Activated T-cell treated with anti-CD3 and anti-CD28 coated beads for 1 hour (primary cell): ENCODE measurements at regions not wholly inside any gene's neighbourhood (a gene's known extent, or its start where the extent isn't known, plus 50 kb on each side); places are given as distances from the start of the nearest gene placed in this dataset.

Source experiments
- DNase-seq: peaks from one replicate; pipeline ENCODE4 v3.0.0-alpha.2; 2020; ENCODE audit warnings: low read depth

DNA sequence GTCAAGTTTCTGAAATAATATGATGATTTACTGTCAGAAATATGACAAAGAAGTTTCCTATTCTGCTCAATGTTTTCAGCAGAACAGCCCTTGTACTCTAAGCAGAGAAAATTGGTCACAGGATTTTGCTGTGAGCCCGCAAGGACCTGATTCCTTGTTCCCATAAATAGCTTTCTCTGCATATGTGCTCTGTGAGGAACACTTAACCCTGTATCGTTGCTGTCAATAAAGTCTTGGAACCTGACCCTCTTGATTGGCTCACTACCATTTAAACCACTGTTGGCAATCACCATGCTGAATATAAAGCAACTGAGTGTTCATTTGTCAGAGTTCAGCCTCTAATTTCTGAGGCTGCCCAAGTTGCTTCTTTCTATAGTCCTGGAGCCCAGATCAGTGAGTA, 158.2 kb upstream of the NOCT start:
- no peak for DNase-seq

- DNase-seq, result no peak
These were observed 162.9 kb upstream of the NOCT start for GRCh38 chr4:138852681-138853080.

DNA sequence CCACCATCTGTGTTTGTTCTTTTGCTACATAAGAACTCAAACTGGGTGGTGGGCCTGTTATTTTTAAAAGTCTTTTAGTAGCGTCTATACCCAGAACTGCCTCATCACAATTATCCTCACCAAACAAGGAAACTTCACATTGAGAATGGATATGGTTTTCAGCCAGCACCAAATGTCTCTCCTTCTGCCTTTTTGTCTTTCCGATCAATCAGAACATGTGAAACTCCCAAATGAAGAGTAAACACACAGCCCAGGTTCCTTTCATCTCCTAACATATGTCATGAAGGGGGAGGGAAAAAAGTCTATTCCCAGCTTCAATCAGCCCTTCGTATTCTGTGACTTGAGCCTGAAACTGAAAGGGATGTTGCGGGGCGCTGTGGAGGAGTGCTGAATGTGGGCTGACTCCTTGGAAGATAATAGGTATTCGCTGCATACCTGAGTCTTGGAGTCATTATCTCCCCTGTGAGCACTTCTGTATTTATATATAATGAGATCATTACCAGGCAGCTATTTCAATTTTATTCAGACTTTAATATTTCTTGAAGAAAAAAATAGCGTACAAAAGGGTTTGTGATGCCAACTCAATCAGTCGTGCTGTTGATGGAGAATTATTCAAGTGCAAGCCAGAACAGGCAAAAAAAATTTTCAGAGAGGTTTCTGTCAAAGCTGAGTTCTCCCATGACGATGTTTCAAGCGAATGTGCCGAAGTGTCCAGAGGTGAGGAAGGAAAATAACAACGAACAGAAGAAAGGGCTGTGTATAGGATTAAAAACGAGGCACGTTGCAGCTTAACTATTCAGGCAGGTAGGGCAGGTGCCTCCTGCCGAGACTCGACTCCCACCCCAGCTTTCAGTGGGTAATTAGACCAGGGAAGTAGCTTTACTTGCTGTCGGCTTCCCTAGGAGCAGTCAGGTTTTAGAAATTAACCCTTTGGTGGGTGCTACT, 163.9 kb upstream of the NOCT start:
- DNase-seq, result no peak

DNA sequence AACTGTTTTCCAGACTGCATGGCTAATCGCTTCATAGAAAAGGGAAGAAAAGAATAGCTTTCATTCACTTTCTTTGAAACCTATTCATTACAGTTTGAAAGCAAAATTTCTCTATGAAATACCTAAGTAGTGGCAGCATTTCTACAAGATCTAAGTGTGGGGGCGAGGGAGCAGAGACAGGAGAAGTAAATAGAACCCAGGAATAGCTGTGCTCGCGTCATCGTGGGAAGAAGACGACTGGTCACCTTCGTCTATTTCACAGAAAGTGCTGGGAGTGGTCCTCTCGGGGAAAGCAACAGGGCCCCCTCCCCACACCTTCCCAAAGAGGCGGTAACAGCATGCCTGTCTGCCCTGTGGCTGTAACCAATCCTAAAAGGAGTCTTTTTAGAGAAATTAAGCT, 169.9 kb upstream of the NOCT start:
- no peak for DNase-seq

- DNase-seq, result no peak
These were observed 170.5 kb upstream of the NOCT start for GRCh38 chr4:138845054-138845453.

DNA sequence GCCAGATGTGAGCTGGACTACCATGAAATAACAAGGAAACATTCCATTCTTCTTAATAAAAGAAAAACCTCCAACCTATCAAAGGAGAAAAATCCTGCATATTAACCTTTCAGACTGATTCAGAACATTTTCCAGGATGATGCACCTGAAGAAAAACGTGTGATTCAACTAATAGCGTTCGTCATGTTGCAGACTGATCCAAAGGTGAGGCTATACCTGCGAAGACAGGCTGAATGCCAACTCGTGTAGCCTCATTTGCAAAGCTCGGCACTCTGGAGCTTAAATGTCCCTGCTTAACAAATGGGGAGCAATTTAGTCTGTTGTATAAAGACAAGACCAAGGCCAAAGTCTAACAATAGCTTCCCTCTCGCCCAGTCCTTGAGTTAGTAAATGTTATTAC, 172.0 kb upstream of the NOCT start:
- no peak for DNase-seq

DNA sequence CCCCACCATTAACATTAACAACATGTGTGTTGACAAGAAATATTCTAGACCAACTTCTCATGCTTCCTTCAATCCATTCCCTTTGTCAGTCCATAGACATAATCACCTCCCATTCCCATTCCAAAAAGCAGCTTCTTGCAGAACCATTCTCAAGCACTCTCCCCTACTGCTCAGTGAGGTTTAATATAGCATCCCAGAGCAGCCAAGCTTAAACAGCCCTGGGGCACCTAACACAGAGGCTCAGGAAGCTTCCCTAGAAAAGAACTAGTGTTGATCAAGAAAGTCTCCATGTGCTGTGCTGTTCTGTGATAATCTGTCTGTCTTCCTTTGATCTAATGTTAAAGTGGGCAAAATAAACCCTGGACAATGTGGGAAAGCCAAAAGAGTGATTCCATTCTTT, 174.2 kb upstream of the NOCT start:
- DNase-seq, result no peak

DNA sequence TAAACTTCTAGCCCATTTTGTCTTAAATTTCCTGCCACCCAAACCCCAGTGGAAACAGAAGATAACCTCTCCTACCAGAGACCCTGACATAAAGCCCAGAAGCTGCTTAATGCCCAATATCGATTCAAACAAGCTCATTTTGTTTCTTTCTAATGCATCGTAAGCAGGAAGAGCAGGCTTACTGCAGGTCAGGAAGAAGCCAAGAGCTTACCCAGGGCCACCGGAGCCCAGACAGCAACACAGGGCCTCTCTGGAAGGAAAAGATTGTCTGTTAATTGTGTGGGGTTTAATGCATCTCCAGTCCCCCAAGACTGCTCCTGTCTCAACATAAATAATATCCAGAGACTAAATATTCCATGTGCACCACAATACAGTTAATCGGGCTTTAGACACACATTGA, 177.3 kb upstream of the NOCT start:
- DNase-seq, result no peak

DNA sequence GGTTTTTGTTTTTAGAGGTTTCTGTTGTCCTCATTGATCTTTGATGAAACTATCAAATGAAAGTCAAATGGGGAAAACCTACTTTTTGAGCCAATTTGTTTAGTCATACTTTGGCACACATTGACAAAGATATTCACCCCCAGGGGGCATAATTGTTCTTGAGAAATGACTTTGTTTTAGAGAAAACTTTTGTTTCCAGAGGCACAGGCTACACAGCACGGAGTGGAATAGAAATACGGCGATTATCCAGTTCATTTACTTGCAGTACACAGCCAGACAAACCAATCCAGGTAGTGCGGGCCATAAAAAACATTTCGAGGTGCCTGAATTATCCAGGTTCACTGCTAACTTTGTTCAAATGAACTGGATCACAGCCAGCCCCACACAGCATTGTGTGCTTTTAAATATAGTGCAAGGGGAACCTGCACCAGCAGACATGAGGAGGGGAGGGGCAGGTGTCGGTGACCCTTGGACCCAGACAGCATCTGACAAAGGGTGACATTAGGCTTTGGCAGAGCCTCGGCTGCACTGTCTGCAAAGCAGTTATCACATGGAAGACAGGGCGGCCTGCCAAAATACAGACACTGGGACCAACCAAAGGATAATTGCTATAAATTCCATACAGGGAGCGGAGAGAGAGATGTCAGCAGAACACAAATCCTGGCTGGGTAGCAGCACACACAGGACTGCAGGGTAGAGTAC, 179.6 kb upstream of the NOCT start:
- no peak for DNase-seq

DNA sequence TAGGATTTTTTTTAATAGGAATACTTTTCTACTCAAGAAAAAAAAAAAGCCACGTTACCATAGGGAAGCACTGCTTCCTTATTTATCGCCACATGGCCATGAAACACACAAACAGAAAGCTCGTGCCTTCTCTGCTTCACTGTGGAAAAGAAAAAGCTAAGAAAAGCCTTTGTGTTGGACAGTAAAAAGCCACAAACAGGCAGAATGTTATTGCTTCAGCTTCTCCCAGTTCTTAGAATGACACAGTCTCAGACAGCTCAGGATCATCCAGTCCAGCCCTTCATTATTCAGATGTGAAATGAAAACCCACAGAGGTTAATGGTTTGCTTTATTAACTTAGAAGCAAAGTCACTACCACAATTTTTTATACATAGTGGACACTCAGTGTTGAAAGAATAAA, 181.6 kb upstream of the NOCT start:
- no peak for DNase-seq

GRCh38 chr4:138832563-138832962, 183.0 kb upstream of the NOCT start:
- no peak for DNase-seq

GRCh38 chr4:138831948-138832347, 183.6 kb upstream of the NOCT start:
- no peak for DNase-seq

GRCh38 chr4:138828926-138829325, 186.7 kb upstream of the NOCT start:
- DNase-seq, result no peak

GRCh38 chr4:138826754-138827153, 188.8 kb upstream of the NOCT start:
- no peak for DNase-seq

- no peak for DNase-seq
These were observed 189.3 kb upstream of the NOCT start for GRCh38 chr4:138826322-138826721.

DNA sequence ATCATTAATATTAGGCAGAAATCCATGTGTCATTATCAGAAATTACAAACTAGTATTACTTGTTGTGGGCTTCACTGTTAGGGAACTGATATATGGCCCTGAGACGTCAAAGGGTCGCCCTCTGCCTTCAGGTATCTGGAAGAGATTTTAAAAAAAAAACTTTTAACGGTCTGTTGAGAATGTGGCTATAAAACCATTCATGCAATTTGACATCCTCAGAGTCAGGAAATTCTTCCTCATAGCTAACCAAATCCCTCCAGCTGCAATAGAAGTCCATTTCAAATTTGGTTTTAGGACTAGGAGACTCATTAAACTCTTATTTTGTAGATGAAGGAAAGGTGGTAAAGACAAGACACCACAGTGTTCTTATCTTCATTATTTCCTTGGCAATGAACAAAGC, 194.2 kb upstream of the NOCT start:
- DNase-seq, result no peak

GRCh38 chr4:138816875-138817274, 198.7 kb upstream of the NOCT start:
- no peak for DNase-seq

DNA sequence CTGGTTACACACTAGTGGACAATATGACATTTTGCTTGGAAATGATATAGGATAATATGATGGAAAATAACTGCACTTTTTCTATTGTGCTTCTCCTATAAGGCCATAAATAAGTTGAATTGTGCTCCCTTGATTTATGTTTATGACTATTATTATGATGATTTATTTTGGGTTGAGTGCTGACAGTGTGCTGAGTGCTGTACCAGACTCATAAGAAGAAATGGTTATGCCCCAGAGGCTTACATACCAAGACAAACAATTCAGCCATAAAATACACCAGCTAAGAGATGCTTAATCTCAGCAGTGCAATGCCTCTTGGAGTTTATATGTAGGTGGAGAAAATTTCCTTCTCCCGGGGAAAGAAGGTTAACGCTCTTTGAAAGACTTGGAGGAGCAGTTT, 199.8 kb upstream of the NOCT start:
- DNase-seq, result no peak

DNA sequence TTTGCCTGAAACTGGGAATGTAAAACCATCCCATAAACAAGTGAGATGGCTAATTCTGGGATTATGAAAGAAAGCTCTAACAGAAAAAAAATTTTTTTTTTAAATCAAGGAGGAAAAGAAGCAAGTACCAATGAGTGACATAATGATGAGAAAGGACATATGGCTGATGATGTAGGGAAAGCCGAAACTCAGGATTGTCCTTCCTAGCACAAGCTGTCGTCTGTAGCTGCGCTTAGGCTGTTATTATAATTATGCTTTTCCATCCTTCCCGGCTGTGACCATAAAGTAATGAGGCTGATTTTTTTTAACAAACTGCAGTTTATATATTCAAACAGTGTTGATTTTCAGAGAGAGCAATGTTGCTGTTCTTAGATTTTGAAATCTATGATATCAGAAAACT, 209.8 kb upstream of the NOCT start:
- no peak for DNase-seq

DNA sequence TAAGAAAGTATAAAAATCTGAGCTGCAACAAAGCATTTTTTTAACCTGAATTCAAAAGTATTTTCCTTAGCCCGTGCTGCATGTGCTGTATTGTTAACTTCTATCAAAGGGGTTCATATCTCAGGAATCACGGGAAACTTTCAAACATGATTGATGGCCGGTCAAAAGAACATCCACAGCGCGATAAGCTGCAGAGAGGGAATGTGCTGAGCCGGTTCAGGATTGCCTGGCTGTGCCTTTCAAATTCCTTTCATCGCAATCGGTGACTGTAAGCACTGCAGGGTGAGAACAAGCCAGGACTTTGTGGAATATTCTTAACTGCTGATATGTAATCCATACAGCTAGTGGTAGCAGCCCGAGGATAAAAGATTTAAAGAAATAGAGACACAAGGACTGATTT, 210.9 kb upstream of the NOCT start:
- DNase-seq, result no peak

- no peak for DNase-seq
These were observed 212.5 kb upstream of the NOCT start for GRCh38 chr4:138803051-138803450.

DNA sequence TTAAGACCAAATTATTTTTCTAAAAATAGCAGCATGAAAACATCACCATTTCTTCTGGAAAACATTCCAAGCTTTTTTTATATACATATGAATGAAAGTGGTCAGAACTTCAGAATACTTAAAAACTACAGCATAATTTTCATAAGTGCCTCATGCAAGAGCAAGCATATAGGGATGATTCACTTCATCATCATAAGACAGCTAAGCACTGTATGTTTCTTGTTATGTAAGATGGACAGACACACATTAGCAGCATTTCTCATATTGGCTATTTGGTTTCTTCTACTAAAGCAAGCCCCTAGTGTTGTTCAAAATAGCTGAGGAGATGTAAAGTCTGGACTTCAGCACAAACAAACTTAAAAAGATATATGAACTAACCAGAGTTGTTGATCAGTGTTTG, 213.1 kb upstream of the NOCT start:
- DNase-seq, result no peak

DNA sequence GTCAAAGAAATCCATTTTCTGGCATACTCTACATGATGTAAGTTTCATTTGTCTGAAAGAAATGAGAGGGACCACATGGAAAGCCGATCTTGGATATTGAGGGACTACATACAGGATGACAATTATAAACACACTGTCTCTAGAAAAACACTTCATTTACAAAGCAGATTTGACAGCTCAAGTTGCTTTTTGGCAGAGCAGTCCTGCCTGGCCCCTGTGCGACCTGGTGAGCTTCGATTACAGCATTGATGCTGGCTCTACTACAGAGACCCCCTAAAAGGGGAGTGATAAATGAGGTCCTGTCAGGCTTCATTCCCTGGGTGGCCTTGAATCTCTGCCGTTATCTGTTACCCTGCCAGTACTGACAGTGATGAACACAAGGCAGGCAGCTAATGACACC, 215.2 kb upstream of the NOCT start:
- DNase-seq, result no peak

GRCh38 chr4:138798404-138798803, 217.2 kb upstream of the NOCT start:
- DNase-seq, result no peak
